Tibial nerve (tissue), 4 donors: ENCODE measurements at regions not wholly inside any gene's neighbourhood (a gene's known extent, or its start where the extent isn't known, plus 50 kb on each side); places are given as distances from the start of the nearest gene placed in this dataset.

Source experiments
- CTCF ChIP-seq, 5 experiments: fragments of 200-600 bp in 3 of 5; fragments of 450-650 bp in 2 of 5; sonication (generic) in 3 of 5; IDR thresholded peaks; one replicate each; pipeline ENCODE4 v1.5.1; 2016 to 2019; ENCODE audit warnings: antibody characterized with exemption in 5 of 5, mild to moderate bottlenecking in 3 of 5, moderate library complexity in 2 of 5
- EP300 ChIP-seq, 2 donors: sonication (generic); formaldehyde crosslinking; IDR thresholded peaks; one replicate each; pipeline ENCODE4 v1.6.1; 2017; ENCODE audit warnings: antibody characterized with exemption in 2 of 2, mild to moderate bottlenecking in 1 of 2
- POLR2A ChIP-seq, 2 donors: fragments of 450-650 bp; IDR thresholded peaks; one replicate each; pipeline ENCODE4 v1.6.1; 2017; ENCODE audit warnings: antibody characterized with exemption in 2 of 2, mild to moderate bottlenecking in 2 of 2, moderate library complexity in 2 of 2

DNA sequence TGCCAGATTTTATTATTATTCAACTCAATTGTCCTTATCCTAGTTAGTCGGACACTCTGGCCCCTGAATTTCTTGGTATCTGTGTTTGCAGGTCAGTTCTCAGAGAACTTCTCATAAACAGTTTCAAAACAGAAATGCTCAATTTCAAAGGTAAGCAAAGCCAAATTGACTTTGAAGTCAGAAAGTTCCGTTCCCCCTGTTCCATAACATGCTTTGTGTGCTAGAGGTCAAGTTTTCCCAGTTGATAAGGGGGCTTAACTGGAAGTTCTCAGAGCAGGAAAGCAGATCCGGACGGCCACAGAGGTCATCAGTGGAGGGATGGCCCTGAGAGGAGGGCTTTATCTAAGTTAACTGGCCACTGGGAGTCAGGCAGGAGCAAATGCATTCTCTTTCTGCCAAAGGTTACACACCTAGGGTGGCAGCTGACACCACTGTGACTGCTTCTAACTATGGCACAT is 417.2 kb downstream of the COG6 start:
- no peak for TF ChIP-seq CTCF (IDR thresholded peaks at IDR 0.05)
- no peak for TF ChIP-seq POLR2A (IDR thresholded peaks at IDR 0.05)
- TF ChIP-seq EP300 (IDR thresholded peaks at IDR 0.05) = no peak
